ENCODE measurements at regions not wholly inside any gene's neighbourhood (a gene's known extent, or its start where the extent isn't known, plus 50 kb on each side); places are given as distances from the start of the nearest gene placed in this dataset.

GRCh38 chr4:80145739-80146138, 51.6 kb upstream of the PRDM8 start:
- DNase-seq, result no peak

DNA sequence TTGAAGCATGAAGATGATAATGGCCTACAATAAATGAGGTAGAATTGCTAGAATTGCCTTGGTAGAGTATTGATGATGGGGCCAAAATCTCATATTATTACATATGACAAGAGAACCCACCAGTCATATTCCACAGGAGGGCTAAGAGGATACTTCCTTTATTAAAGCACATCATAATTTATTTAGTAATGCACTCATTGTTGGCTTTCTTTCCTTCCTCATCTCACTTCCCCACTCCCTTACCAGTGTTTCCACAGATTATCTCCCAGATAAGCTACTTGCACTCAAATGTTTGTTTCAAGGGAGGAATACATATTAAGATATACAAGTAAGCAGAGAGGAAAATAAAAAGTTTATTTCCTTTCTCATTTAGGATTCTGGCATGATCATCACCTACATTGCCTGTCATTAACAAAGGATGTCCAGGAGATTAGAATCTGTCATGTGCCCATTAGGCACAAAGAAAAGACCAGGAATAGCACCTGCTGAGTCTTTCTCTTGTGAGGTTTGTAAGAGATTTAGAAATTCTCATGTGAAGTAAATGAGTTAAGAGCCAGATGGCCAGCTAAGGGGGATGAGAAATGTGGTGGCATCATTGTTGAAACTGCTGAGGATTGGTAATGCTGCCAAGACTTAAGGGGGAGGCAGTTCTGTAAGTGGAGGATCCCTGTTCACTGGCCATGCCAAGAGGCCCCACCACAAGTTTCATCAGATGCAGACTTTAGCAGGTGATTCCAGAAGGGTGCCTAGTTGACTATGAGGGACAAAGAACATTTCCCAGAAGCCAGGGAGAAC, 52.4 kb upstream of the PRDM8 start:
- no peak for DNase-seq

DNA sequence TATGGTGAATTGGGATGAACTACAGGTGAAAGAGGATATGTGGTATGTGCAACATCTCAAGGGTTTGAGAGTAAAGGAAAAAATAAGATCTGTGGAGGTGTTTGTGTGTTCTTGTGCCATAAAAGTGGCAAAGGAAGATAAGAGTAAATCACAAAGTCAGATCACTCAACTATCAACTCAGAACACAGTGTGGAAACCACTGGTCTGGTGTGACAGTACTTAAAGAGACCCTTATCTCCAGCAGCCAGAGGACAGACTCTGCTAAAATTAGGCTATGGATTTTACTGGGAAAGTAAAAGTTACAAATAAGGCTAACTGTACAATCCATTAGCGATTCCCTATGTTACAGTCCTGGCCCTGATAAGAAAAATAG, 54.0 kb upstream of the PRDM8 start:
- DNase-seq, result no peak

DNA sequence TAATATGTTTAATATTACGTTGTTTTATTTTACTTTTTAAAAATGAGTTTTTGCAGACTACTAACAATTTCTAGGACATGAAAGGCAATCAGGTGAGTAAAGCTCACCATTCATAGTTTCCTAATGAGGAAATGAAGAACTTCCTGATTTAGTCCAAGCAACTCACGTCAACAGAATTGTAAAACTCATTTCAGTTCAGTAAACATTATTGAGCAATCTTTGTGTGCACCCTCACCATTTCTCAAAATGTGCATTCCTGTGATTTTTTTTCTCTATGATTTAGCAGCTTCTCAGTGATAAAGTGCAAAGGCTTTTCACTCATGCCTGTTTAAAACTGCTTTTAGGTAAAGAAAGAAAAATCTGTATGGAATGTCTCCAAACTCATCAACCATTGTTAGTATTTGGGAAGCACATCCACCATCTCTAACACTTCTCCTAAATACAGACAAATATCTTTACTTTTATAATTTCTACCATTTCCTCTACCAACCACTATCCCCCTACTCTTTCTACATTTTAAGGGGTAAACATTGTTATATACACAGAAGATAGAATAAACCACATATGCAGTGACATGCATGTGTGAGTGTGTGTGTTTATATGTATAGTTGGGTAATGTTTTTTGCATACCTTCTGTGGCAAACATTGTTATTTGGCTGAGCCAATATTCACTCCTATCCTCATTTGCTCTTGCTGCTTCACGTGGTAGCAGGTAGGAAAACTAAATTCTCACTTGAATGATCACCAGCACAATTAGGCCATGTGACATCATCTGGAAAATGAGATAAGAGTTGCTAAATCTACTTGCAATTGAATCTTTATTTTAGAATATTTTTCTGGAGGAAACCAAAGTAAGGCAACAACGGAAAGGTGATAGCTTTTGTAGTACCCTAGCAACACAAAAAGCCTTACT, 54.7 kb upstream of the PRDM8 start:
- DNase-seq, result no peak

DNA sequence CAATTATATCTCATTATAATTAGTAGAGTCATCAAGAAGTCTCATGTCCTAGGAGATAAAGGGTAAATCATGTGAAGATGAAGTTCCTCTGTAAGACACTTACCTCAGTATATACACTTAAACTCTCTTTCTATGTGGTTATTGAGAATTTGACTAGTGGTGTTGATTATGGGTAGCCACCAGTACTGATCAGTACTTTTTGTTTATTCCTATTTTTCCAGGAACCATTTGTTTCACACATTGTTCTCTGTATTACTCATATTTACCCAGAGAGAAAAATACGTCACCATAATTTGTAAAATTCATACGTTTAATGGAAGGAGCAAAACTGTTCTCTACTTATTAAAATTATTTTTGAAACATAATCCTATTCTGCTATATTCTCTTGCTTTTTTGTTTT, 55.8 kb upstream of the PRDM8 start:
- no peak for DNase-seq

DNA sequence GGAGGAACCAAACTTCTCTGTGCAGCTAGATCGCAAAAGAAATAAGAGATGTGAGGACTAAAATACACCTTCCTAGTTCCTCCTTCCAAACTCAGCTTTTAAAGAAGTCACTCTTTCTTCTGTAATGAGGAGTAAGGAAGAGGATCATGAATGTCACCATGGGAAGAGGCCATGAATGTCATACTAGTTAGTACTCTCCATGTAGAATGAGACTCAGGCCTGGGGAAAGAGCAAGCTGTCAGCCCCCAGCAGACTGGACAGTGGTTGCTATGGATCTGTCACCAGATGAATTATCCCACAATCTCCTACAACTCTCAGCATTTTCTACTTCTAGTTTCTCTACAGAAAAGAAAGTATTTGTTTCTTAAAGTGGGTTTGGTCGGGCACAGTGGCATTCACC, 57.1 kb upstream of the PRDM8 start:
- no peak for DNase-seq

- DNase-seq, result no peak
Measured at GRCh38 chr4:80139671-80140070, 57.6 kb upstream of the PRDM8 start.

DNA sequence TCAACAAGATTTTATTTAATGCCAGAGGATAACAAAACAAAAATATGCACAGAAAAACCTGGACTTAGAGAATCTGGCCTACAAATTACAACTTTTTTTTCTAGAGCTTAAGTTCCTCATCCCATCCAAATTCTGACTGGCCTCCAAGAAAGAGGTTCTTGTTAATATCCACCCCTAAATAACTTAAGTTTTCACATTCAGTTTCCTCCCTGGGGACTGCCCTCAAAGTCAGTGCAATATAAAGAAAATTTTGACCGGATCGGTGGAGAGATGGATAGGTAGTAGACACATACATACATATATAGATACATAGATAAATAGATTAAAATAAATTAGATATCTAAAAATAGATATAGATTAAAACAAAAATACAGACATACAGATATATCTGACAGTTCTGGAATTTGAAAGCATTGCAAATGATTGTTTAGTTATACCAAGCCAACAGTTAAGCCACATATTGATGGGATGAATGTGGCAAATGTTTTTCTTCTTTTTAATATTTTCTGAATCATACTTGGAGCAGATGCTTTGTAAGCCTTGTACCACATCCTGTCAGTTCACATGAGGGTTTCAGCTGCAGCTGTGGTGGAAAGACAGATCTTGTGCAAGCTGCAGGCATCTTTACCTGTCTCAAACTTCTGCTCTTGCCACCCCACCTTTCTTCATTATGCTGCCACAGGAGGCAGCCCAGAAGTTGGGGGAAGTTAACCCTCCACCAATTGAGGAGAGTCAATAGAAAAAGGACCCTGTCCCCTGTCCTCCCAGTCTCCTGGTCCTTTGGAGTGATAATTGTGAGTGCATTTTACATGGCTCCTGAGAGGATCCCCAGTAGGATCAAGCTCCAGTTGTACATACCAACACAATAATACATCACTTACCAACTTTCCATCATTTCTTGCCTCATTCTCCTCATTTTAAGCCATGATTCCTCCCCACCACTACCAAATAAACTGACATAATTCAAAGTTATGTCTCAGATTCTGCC, 58.5 kb upstream of the PRDM8 start:
- DNase-seq, result peak; percentile 42 to 50

- DNase-seq, result no peak
Measured at GRCh38 chr4:80137631-80138030, 59.7 kb upstream of the PRDM8 start.

GRCh38 chr4:80136270-80136669, 61.0 kb upstream of the PRDM8 start:
- no peak for DNase-seq

GRCh38 chr4:80135702-80136058, 61.6 kb upstream of the PRDM8 start:
- DNase-seq, result no peak

GRCh38 chr4:80134936-80135701, 62.1 kb upstream of the ANTXR2 start:
- DNase-seq, result no peak

DNA sequence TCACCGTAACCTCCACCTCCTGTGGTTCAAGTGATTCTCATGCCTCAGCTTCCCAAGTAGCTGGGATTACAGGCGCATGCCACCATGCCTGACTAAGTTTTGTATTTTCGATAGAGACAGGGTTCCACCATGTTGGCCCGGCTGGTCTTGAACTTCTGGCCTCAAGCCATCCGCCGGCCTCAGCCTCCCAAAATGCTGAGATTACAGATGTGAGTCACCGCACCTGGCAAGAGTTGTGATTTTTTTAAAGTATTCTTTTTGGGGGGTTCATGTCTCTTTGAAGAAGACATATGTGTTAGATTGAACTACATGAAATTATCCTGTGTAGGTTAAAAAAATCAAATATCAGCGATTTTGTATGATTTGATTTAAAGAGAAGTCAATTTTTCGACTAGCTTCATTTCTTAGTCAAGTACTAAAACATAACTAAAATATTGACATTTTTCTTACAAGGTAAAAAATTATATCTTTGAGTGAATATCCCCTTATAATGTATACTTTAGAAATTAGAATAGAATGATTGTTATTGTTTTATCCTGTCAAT, 60.3 kb upstream of the ANTXR2 start:
- DNase-seq, result no peak

GRCh38 chr4:80129785-80130184, 56.8 kb upstream of the ANTXR2 start:
- DNase-seq, result no peak

DNA sequence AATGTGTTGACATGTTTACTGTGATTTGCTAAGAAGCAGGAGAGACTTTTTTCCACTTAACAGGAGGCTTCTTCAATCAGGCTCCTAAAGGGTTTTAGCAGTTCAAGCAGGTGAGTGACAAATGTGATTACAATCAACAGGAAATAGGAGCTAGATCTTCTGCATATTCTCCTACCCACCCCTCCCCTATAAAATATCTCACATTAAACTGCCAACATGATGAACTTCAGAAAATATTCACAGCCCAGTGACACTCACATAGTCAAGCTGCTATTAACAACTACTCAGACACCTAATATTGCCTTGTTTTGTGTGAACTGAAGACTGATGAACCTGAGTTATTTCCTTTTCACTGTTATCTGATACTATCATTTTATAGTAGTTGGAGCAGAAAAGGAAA, 55.9 kb upstream of the ANTXR2 start:
- DNase-seq, result no peak

DNA sequence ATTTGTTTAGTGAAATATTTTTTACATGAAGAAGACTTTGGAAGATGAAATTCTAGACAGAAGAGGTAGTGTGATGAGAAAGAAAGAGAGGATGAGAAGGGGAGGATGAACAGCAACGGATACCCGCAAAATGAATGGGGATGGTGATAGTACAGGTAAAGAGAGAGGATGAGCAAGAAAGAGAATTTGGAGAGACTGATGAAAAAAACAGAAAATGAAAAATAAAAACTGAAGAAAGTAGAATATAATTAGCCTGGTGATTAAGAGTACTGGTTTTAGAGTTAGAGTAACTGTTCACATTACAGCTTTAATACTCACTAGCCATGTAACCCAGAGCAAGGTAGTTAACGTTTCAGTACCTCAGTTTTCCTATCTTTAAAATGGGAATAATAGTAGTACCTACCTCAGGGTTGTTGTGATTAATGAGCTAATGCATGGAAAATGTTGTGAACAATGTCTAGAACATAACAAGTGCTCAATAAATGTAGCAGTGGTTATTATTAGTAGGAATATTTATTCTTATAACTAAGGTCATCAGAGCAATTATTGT, 54.9 kb upstream of the ANTXR2 start:
- no peak for DNase-seq

DNA sequence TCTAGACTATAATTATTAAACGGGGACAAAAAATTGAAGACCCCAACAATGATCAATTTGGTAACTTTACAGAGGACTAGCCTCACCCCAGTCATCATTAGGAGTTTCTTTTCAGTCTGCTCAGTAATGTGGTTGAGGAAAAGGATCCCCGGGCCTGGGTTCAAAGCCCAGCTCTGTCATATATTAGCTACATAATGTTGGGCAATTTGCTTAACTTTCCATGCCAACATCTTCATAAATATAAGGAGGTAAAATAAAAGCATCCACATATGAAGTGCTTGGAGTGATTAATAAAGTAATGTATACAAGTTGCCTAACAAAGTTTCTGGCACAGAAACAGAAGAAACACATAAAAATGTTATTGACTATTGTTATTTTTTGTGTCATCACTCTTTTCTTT, 53.4 kb upstream of the ANTXR2 start:
- DNase-seq, result no peak

DNA sequence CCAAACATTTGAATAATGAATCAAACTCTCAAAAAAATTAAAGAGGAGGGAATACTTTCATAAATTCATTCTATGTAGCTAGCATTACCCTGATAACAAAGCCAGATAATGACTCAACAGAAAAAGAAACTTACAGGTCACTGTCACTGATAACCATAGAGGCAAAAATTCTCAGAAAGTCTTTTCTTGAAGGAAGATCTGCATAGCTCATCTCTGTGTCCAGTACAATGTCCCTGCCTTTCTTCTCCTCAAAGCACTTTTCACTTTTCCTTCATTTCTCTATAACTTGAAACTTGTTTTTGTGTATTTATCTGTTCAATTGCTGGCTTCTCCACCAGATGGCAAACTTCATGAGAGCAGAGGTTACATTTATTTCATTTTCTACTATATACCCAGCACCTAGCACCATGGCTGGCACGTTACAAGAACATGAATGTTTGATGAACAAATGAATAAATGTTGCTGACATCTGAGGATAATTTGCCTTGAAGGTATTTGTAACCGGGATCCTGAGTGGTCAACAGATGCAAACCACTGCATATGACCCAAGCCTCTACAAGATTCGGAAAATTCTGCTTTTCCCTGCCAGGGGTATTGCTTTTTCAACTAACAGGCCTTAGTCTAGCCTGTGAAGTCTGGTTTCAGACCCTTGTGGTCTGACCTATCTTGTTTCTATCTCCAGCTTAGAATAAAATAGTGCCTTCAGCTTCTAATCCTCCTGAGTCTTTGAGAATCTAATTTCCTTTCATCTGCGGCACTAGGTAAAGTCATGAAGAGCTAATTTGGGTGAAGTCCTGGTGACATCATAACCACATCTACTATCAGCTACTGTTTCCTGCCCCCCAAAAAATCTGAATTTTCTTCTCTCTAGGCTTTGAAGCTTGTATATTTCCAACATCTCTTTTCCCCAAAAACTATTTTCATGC, 52.5 kb upstream of the ANTXR2 start:
- peak in 1 of 2 experiments; percentile 21 for DNase-seq

- no peak for DNase-seq
Measured at GRCh38 chr4:80124246-80125211, 51.5 kb upstream of the ANTXR2 start.

Measured in activated CD4-positive, alpha-beta T cell treated with anti-CD3 and anti-CD28 coated beads, Interleukin-2, amount 50 U/mL, for 48 hours (primary cell).